HepG2 (cell line): ENCODE measurements at regions not wholly inside any gene's neighbourhood (a gene's known extent, or its start where the extent isn't known, plus 50 kb on each side); places are given as distances from the start of the nearest gene placed in this dataset.
"Not testable (repeated sequence)": the region's sequence is repeated elsewhere in the genome, so short reads cannot be mapped to it uniquely, and the experiment has no call there.

Source experiments
- ATAC-seq: fragments of 200-7000 bp; cut with Tn5 transposase; 3 replicates; pipeline ENCODE4 v1.9.1; 2020; ENCODE audit warnings: mild to moderate bottlenecking, moderate library complexity
- BruUV-seq: library from RNA; stranded (reverse); fragments of 400-500 nt; replicated peaks from 2 replicates; lab custom pipeline; 2021; lab: Mats Ljungman, UMichigan
- CTCF ChIA-PET: fragments of 300-600 bp; formaldehyde crosslinking; extraction: SDS; loops from one replicate; lab custom pipeline; 2021; ENCODE audit warnings: low total read pairs, inconsistent platforms, low intra/inter-chr PET ratio; lab: Yijun Ruan, JAX
- POLR2A ChIA-PET: fragments of 350-600 bp; sonication (Branson Sonifier 250); formaldehyde crosslinking; loops from one replicate; lab custom pipeline; 2020; ENCODE audit warnings: antibody characterized with exemption, inconsistent platforms; lab: Yijun Ruan, JAX
- DNase-seq: peaks from one replicate; pipeline ENCODE4 v3.0.0-alpha.2; 2015; ENCODE audit warnings: low spot score
- FAIRE-seq: peaks from 3 replicates; lab custom pipeline; 2011; peaks lifted over from hg19 to GRCh38; lab: Jason Lieb, UNC
- H2AFZ ChIP-seq: one replicate; pipeline ENCODE4 v1.6.1; 2011; ENCODE audit warnings: low read length, inconsistent platforms
- H3K27ac ChIP-seq: fragments of 300-600 bp; 3 replicates; pipeline ENCODE4 v1.8.0; 2011; ENCODE audit warnings: mixed run types, mild to moderate bottlenecking, mixed read lengths, low read length, inconsistent platforms; ENCODE audit not compliant: insufficient read depth; ENCODE audit errors: extremely low read length
- H3K27me3 ChIP-seq, 2 experiments: fragments of 200-600 bp in 1 of 2; 2 replicates in 1 of 2; 3 replicates in 1 of 2; pipeline versions ENCODE4 v1.6.0 to v1.8.0; 2011; ENCODE audit warnings: low read length in 2 of 2, mild to moderate bottlenecking in 2 of 2, moderate library complexity in 2 of 2, inconsistent platforms in 1 of 2; ENCODE audit not compliant: insufficient read depth in 2 of 2, control insufficient read depth in 1 of 2
- H3K36me3 ChIP-seq, 2 experiments: fragments of 200-600 bp in 1 of 2; replicated peaks in 1 of 2; 2 replicates in 1 of 2; 3 replicates in 1 of 2; pipeline versions ENCODE4 v1.5.1 to v1.8.0; 2011; ENCODE audit warnings: low read length in 2 of 2, inconsistent platforms in 1 of 2; ENCODE audit not compliant: insufficient read depth in 2 of 2, control insufficient read depth in 1 of 2
- H3K4me1 ChIP-seq: 2 replicates; pipeline ENCODE4 v1.5.1; 2012; ENCODE audit warnings: low read length, inconsistent platforms; ENCODE audit not compliant: insufficient read depth
- H3K4me2 ChIP-seq: 2 replicates; pipeline ENCODE4 v1.6.0; 2011; ENCODE audit warnings: low read depth, low read length, inconsistent platforms
- H3K4me3 ChIP-seq, 3 experiments: fragments of 200-600 bp in 1 of 3; sonication (generic), shearing (Covaris generic) in 1 of 3; replicated peaks in 1 of 3; 2 replicates each; pipeline ENCODE4 v1.5.1; 2011 to 2016; ENCODE audit warnings: low read length in 3 of 3, inconsistent platforms in 2 of 3, low read depth in 2 of 3, mild to moderate bottlenecking in 2 of 3, control low read depth in 1 of 3, mixed read lengths in 1 of 3; ENCODE audit not compliant: insufficient read depth in 1 of 3
- H3K79me2 ChIP-seq: one replicate; pipeline ENCODE4 v1.6.1; 2011; ENCODE audit warnings: low read length, inconsistent platforms; ENCODE audit not compliant: insufficient read depth
- H3K9ac ChIP-seq: 2 replicates; pipeline ENCODE4 v1.6.0; 2011; ENCODE audit warnings: mild to moderate bottlenecking, low read depth, low read length, inconsistent platforms; ENCODE audit not compliant: insufficient read depth
- H3K9me3 ChIP-seq: 2 replicates; pipeline ENCODE4 v1.5.1; 2012; ENCODE audit warnings: mild to moderate bottlenecking, low read length
- H4K20me1 ChIP-seq: 2 replicates; pipeline ENCODE4 v1.6.0; 2011; ENCODE audit warnings: inconsistent platforms, mild to moderate bottlenecking, low read length, moderate library complexity; ENCODE audit not compliant: insufficient read depth
- WGBS: methylation state at CpG from one replicate; pipeline ENCODE4 v1.1.6; 2017; ENCODE audit warnings: low lambda C conversion rate; 5-methylcytosine and 5-hydroxymethylcytosine counted together
- in situ Hi-C: cut with HindIII; loops from 2 replicates; pipeline ENCODE4 v1.10.0; 2017; ENCODE audit warnings: low pct_unique_long_range_greater_than_20kb; ENCODE audit not compliant: extremely low pct_ligation_motif_present
- intact Hi-C: fragments of 100-400 bp; cut with micrococcal nuclease; formaldehyde crosslinking; loops from one replicate; pipeline ENCODE4 v1.10.0; 2022; ENCODE audit not compliant: unreplicated experiment
- TF ChIP-seq, protein P1 (sequence below): sonication (generic); formaldehyde crosslinking; IDR thresholded peaks from 2 replicates; pipeline ENCODE4 v1.4.0; 2020; ENCODE audit warnings: missing genetic modification reagents

GRCh38 chr16:21372162-21372835 is 94.2 kb upstream of the CRYM start:
- H4K20me1 ChIP-seq, H3K36me3 ChIP-seq, H3K9me3 ChIP-seq, BruUV-seq, intact Hi-C loops, FAIRE-seq, POLR2A ChIA-PET, H3K79me2 ChIP-seq, in situ Hi-C loops, CTCF ChIA-PET, DNase-seq, H3K27me3 ChIP-seq, H2AFZ ChIP-seq: not testable (repeated sequence)
- WGBS = 76% methylated on average over 17 of the region's 18 CpGs
- peaks cover 20% of the 10 kb centered on the region for H3K4me1 ChIP-seq
- peak overlapping the region; percentile 62 for H3K4me2 ChIP-seq
- peak overlapping the region; percentile 78 for H3K27ac ChIP-seq
- H3K9ac ChIP-seq = 0 out of 2 replicates have a peak overlapping the region, but pooled peaks have one; percentile 41
- TF ChIP-seq, protein P1, sequence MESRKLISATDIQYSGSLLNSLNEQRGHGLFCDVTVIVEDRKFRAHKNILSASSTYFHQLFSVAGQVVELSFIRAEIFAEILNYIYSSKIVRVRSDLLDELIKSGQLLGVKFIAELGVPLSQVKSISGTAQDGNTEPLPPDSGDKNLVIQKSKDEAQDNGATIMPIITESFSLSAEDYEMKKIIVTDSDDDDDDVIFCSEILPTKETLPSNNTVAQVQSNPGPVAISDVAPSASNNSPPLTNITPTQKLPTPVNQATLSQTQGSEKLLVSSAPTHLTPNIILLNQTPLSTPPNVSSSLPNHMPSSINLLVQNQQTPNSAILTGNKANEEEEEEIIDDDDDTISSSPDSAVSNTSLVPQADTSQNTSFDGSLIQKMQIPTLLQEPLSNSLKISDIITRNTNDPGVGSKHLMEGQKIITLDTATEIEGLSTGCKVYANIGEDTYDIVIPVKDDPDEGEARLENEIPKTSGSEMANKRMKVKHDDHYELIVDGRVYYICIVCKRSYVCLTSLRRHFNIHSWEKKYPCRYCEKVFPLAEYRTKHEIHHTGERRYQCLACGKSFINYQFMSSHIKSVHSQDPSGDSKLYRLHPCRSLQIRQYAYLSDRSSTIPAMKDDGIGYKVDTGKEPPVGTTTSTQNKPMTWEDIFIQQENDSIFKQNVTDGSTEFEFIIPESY (CRISPR knock-in tag) = 0 out of 2 replicates have a peak, but pooled peaks have one; percentile 31
- 0 out of 3 replicates have a peak, but pooled peaks have one; percentile 2 for ATAC-seq
- H3K4me3 ChIP-seq = 0 out of 6 replicates have a peak overlapping the region, but pooled peaks of 1 of the 3 experiments have one; percentile 9

DNA sequence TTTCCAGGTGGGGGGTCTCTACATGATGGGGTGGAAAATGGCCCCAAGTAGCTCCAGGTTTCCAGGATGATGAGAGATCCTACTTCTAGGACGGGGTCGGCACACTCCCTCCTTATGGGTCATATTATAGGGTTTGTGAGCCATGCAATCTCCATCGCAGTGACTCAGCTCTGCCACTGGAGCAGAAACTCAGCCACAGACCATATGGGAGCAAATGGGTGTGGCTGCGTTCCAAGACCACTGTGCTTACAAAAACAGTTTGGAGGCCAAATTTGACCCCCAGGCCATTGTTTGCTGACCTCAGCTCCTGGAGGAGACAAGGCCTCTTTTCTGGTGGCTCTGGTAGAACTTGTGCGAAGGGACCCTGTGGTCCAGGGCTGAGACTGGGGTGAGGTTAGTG is 92.7 kb upstream of the CRYM start:
- WGBS = 97% methylated on average over 3 of the region's 5 CpGs
- ATAC-seq, H3K4me2 ChIP-seq, intact Hi-C loops, in situ Hi-C loops, CTCF ChIA-PET, DNase-seq, H3K79me2 ChIP-seq, H3K4me3 ChIP-seq, FAIRE-seq, H3K27me3 ChIP-seq, POLR2A ChIA-PET, H3K9ac ChIP-seq, BruUV-seq, H3K9me3 ChIP-seq, H3K36me3 ChIP-seq, H2AFZ ChIP-seq, H3K27ac ChIP-seq, H4K20me1 ChIP-seq: not testable (repeated sequence)
- peaks cover 20% of the 10 kb centered on the region for H3K4me1 ChIP-seq

DNA sequence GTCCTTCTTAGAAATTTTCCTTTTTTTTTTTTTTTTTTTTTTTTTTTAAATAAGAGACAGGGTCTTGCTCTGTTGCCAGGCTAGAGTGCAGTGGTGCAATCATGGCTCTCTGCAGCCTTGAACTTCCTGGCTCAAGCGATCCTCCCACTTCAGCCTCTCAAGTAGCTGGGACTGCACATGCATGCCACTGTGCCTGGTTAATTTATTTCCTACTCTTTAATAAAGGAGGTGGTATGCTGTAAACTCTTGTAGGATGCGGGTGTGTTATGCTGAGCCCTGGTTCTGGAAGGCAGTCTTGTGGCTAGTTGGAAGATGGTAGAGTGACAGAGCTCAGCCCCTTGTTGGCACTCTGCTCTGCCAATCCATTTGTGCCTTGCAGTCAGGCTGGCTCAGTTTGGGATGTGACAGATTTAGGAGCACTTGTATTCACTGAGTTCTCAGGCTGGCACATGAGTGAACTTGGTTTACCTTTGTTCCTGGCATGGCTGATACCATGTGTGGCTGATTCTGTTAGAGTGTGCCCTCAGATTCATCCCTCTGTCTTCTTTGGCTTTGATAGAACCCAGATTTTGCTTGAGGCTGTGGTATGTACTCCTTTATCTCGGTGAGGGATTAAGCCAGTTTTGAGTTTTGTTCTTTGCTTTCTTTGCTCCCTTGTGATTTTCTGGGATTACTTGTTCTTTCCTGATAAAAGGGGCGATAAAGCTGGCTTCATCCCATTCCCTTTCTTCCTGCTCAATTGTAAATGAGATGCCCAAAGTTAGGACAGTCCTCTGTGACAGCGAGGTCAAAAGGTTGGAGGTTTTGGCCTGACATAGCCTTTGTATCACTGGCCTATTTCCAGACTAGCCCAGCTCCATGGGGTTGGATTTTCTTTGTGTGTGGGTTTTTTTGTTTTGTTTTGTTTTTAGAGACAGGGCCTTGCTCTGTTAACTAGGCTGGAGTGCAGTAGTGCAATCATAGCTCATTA is 91.2 kb upstream of the CRYM start:
- H3K9ac ChIP-seq, DNase-seq, H3K27me3 ChIP-seq, H3K27ac ChIP-seq, H3K36me3 ChIP-seq, H2AFZ ChIP-seq, ATAC-seq, H3K79me2 ChIP-seq, POLR2A ChIA-PET, H3K4me3 ChIP-seq, BruUV-seq, CTCF ChIA-PET, in situ Hi-C loops, FAIRE-seq, H3K9me3 ChIP-seq, intact Hi-C loops, H3K4me2 ChIP-seq, H4K20me1 ChIP-seq: not testable (repeated sequence)
- peaks cover 20% of the 10 kb centered on the region for H3K4me1 ChIP-seq
- WGBS = 65% methylated on average over 4 of the region's 5 CpGs
